Spleen (tissue), 11 donors: ENCODE measurements at regions not wholly inside any gene's neighbourhood (a gene's known extent, or its start where the extent isn't known, plus 50 kb on each side); places are given as distances from the start of the nearest gene placed in this dataset.

Source experiments
- DNase-seq: peaks from one replicate; pipeline ENCODE4 v3.0.0-alpha.2; 2020
- H3K27ac ChIP-seq, 8 donors: fragments of 200-600 bp; sonication (generic) in 7 of 8; 1 replicate in 4 of 8; 2 replicates in 4 of 8; pipeline versions ENCODE4 v1.5.0 to v1.8.0; 2016 to 2021; ENCODE audit warnings: inconsistent platforms in 4 of 8, mild to moderate bottlenecking in 4 of 8, moderate library complexity in 1 of 8
- H3K27me3 ChIP-seq, 7 donors: fragments of 200-600 bp; sonication (generic) in 6 of 7; replicated peaks in 1 of 7; 1 replicate in 4 of 7; 2 replicates in 3 of 7; pipeline versions ENCODE4 v1.5.0 to v1.8.0; 2016 to 2021; ENCODE audit warnings: inconsistent platforms in 3 of 7, mild to moderate bottlenecking in 1 of 7
- H3K36me3 ChIP-seq, 6 donors: fragments of 200-600 bp; sonication (generic) in 5 of 6; 1 replicate in 4 of 6; 2 replicates in 2 of 6; pipeline versions ENCODE4 v1.5.0 to v1.8.0; 2016 to 2021; ENCODE audit warnings: inconsistent platforms in 2 of 6
- H3K4me1 ChIP-seq, 6 donors: fragments of 200-600 bp; sonication (generic) in 5 of 6; 1 replicate in 3 of 6; 2 replicates in 3 of 6; pipeline versions ENCODE4 v1.5.0 to v1.8.0; 2016 to 2021; ENCODE audit warnings: inconsistent platforms in 3 of 6
- H3K4me3 ChIP-seq, 8 donors: fragments of 200-600 bp; sonication (generic) in 7 of 8; 1 replicate in 4 of 8; 2 replicates in 4 of 8; pipeline versions ENCODE4 v1.5.0 to v1.8.0; 2016 to 2021; ENCODE audit warnings: inconsistent platforms in 4 of 8, mild to moderate bottlenecking in 4 of 8, moderate library complexity in 2 of 8
- H3K9me3 ChIP-seq, 8 donors: fragments of 200-600 bp; sonication (generic) in 7 of 8; 1 replicate in 4 of 8; 2 replicates in 4 of 8; pipeline versions ENCODE4 v1.5.0 to v1.8.0; 2016 to 2021; ENCODE audit warnings: inconsistent platforms in 4 of 8
- POLR2A ChIP-seq, 3 donors: fragments of 450-650 bp; IDR thresholded peaks; one replicate each; pipeline ENCODE4 v1.5.1; 2017; ENCODE audit warnings: antibody characterized with exemption in 3 of 3, mild to moderate bottlenecking in 1 of 3
- POLR2AphosphoS5 ChIP-seq, 3 donors: sonication (generic); formaldehyde crosslinking; IDR thresholded peaks; one replicate each; pipeline ENCODE4 v1.5.1; 2017; ENCODE audit warnings: antibody characterized with exemption in 3 of 3
- WGBS, 5 donors: extraction: QIAGEN DNeasy Blood & Tissue Kit in 3 of 5; methylation state at CpG; one replicate each; pipeline versions ENCODE4 v1.1.5 to v1.1.7; 2013 to 2018; 5-methylcytosine and 5-hydroxymethylcytosine counted together
- intact Hi-C: fragments of 100-400 bp; cut with DNase I; formaldehyde crosslinking; loops from one replicate; pipeline ENCODE4 v1.15.0; 2023; ENCODE audit warnings: low total_unique reads
- TF ChIP-seq, protein P1 (sequence below), 11 experiments: fragments of 200-600 bp in 7 of 11; fragments of 450-650 bp in 4 of 11; sonication (generic) in 4 of 11; IDR thresholded peaks in 8 of 11; conservative IDR thresholded peaks in 3 of 11; 1 replicate in 7 of 11; 2 replicates in 4 of 11; pipeline versions ENCODE4 v1.4.0 to v1.8.0; 2016 to 2021; ENCODE audit warnings: antibody characterized with exemption in 11 of 11, inconsistent platforms in 4 of 11, mild to moderate bottlenecking in 1 of 11
- donor health status: healthy with polysubstance abuse.
- donor health status: DM: no; HTN: no; CAD: no; lungs with moderate emphysema.
- donor health status: DM: no; HTN: no; CAD: no.
- donor health status: Bipolar disorder and iron deficiency.
- donor health status: healthy.
- donor health status: DM: no; HTN: no; CAD: no.
- donor health status: DM: yes; HTN: yes; CAD: no.

DNA sequence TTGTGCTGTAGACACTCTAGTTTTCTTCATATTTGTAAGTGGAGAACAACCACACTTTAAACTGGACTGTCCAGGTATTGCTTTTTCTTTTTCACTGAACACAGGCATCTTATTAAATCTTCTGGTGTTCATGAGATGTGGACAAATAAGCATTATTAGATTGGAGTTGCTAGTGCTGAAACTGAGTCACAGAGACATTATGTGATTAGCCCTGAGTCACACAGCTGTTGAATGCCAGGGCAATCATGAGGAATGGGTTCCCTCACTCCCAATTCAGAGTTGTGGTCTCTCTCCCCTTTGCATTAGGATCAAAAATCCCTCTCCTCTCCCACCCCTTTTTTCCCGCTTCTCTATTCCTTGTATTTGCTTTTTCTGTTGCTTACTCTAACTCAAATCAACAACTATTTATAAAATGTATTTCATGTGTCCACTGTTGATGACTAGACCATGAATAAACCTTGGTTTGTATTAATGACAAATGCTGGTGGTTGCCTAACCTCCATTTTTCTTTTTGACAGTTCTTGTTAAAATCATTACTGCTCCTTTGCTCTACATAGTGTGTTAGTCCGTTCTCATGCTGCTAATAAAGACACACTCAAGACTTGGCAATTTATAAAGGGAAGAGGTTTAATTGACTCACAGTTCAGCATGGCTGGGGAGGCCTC lies 738.2 kb downstream of the BRINP1 start:
- no peaks in the 10 kb centered on the region for H3K4me1 ChIP-seq
- H3K36me3 ChIP-seq, result no peaks in the 10 kb centered on the region
- DNase-seq, result no peak
- H3K9me3 ChIP-seq, result peaks cover 0 to 19% (median 5%) of the 10 kb centered on the region in 8 donors
- no peak for TF ChIP-seq POLR2A (IDR thresholded peaks at IDR 0.05)
- no peak overlapping the region for H3K4me3 ChIP-seq
- no peaks in the 10 kb centered on the region for H3K27me3 ChIP-seq
- 78 to 88% (median 81%) methylated on average over 2 of the region's 2 CpGs for WGBS, 5 donors
- H3K27ac ChIP-seq, result no peak overlapping the region
- intact Hi-C loops, result no loop called here

DNA sequence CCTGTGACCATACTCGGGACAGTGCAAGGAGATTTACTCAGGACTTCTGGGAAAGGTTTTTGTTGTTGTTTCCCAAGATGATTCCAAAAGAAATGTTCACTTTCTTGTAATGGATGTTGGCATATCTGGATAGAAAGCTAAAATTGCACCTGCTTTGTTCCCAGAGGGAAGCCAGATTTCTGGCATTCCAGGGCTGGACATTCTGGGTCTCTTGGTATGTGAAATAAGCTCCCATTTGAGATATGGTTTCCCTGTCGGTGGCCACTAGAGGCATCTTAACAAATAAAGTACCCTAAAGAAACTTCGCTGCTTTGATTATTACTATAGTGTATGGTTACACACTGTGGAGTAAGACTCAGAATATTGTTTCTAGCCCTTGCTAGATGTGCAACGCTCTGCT lies 737.3 kb downstream of the BRINP1 start:
- no peak for DNase-seq
- TF ChIP-seq POLR2A (IDR thresholded peaks at IDR 0.05) (no peak), POLR2AphosphoS5 (IDR thresholded peaks at IDR 0.05) (no peak)
- TF ChIP-seq, protein P1, sequence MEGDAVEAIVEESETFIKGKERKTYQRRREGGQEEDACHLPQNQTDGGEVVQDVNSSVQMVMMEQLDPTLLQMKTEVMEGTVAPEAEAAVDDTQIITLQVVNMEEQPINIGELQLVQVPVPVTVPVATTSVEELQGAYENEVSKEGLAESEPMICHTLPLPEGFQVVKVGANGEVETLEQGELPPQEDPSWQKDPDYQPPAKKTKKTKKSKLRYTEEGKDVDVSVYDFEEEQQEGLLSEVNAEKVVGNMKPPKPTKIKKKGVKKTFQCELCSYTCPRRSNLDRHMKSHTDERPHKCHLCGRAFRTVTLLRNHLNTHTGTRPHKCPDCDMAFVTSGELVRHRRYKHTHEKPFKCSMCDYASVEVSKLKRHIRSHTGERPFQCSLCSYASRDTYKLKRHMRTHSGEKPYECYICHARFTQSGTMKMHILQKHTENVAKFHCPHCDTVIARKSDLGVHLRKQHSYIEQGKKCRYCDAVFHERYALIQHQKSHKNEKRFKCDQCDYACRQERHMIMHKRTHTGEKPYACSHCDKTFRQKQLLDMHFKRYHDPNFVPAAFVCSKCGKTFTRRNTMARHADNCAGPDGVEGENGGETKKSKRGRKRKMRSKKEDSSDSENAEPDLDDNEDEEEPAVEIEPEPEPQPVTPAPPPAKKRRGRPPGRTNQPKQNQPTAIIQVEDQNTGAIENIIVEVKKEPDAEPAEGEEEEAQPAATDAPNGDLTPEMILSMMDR (IDR thresholded peaks at IDR 0.05 in 8 of 11, conservative IDR thresholded peaks at IDR 0.05 in 3 of 11), result no peak
- H3K27ac ChIP-seq, result no peak overlapping the region
- no peaks in the 10 kb centered on the region for H3K27me3 ChIP-seq
- WGBS, 5 donors, result 70 to 88% (median 78%) methylated on average over 4 of the region's 4 CpGs
- peaks cover 0 to 19% (median 5%) of the 10 kb centered on the region in 8 donors for H3K9me3 ChIP-seq
- no peak overlapping the region for H3K4me3 ChIP-seq
- intact Hi-C loops, result no loop called here
- no peaks in the 10 kb centered on the region for H3K36me3 ChIP-seq
- H3K4me1 ChIP-seq, result no peaks in the 10 kb centered on the region

DNA sequence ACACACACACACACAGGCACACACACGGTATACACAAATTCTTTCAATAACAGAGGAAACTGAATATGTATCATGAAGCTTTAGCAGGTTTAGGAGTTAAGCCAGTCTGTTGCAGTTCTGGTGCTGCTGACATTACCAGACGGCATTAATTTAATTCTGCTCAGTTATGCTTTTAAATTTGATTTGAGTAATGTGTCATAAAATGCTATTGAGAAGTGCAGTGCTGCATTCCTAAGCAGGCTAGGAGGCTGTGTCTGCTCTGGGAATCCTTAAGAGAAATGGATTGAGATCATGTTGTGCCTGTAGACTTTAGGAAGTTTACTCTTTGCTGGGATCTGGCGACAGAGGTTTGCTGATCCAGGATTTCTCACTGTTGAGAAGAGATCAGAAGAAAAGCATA lies 733.8 kb downstream of the BRINP1 start:
- 64 to 85% (median 76%) methylated on average over 3 of the region's 3 CpGs for WGBS, 5 donors
- no peaks in the 10 kb centered on the region for H3K4me1 ChIP-seq
- TF ChIP-seq POLR2AphosphoS5 (IDR thresholded peaks at IDR 0.05) (no peak), POLR2A (IDR thresholded peaks at IDR 0.05) (no peak)
- TF ChIP-seq, protein P1 (IDR thresholded peaks at IDR 0.05 in 8 of 11, conservative IDR thresholded peaks at IDR 0.05 in 3 of 11), result no peak

DNA sequence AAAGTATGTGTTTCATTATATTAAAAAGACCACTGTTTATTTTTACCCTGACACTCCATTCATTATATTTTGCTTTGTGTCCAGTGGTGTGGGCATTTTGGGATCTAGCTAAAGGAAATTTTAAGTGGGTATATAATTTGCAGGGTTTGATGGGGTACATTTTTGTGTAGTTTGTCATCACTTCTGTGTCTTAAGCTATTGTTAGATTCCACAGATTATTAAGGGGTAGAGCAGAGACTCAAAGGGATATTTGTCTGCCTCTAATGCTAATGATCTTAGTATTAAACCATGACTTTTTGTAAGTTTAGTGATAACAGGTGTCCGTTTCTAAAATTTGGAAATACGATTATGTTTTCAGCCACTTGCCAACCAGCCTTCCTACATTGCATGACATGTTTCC lies 731.6 kb downstream of the BRINP1 start:
- Histone ChIP-seq H3K27ac (no peak overlapping the region), H3K4me3 (no peak overlapping the region), H3K4me1 (no peaks in the 10 kb centered on the region), H3K36me3 (no peaks in the 10 kb centered on the region), H3K27me3 (no peaks in the 10 kb centered on the region), H3K9me3 (peaks cover 0 to 45% (median 24%) of the 10 kb centered on the region in 8 donors)
- WGBS, 5 donors, result 77 to 96% (median 83%) methylated on average over 2 of the region's 2 CpGs
- TF ChIP-seq, protein P1 (IDR thresholded peaks at IDR 0.05 in 8 of 11, conservative IDR thresholded peaks at IDR 0.05 in 3 of 11), result no peak
- TF ChIP-seq POLR2AphosphoS5 (IDR thresholded peaks at IDR 0.05), result no peak
- no peak for TF ChIP-seq POLR2A (IDR thresholded peaks at IDR 0.05)
- intact Hi-C loops, result no loop called here
- no peak for DNase-seq

More for the DNA sequence above, 733.8 kb downstream of the BRINP1 start:
- intact Hi-C loops, result no loop called here
- Histone ChIP-seq H3K4me3 (no peak overlapping the region), H3K9me3 (peaks cover 0 to 41% (median 23%) of the 10 kb centered on the region in 8 donors), H3K27ac (no peak overlapping the region), H3K36me3 (no peaks in the 10 kb centered on the region), H3K27me3 (no peaks in the 10 kb centered on the region)
- DNase-seq, result no peak
